ENCODE measurements at regions not wholly inside any gene's neighbourhood (a gene's known extent, or its start where the extent isn't known, plus 50 kb on each side); places are given as distances from the start of the nearest gene placed in this dataset.

DNA sequence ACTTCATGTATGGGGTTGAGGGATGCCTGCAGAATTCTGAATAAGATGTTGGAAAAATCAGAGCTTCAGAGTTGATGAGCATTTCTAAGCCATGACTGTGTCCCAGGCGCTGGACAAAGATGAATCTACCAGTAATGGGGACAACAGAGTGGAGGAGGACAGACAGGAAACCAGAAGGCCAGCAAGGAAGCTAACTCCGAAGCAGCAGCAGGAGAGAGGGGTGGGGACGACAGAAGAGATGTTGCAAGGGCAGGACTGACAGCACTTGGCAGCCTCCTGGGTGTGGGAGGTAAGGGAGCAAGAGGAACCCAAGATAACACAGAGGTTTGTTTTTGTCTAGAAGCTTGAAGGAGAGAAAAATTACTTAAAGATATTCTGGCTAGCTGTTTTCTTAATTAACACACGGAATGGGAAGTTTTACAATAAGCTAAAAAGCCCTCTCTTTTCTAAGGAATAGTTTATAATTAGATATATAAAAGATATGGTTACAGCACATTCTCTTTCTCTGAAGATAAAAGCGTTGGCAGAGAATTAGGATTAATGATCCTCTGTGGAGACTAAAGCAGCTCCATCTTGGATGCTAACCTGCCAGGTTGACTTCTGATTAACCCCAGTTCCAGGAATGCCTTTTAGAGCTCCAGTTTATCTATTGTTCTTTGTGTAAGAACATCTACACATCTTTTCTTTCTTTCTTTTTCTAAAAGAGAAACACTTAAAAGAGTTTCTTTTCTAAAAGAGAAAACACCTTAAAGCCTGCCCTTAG lies 92.7 kb downstream of the TENT5C start:
- Histone ChIP-seq H3K36me3 (ENCODE audit: control insufficient read depth in 2 of 2, insufficient read depth in 1 of 2, low read length in 2 of 2) (no peaks in the 10 kb centered on the region), H3K9me3 (ENCODE audit: control insufficient read depth, insufficient read depth, low read depth, low read length) (no peaks in the 10 kb centered on the region), H3K4me1 (ENCODE audit: control insufficient read depth, insufficient read depth, low read length) (no peaks in the 10 kb centered on the region), H3K27ac (ENCODE audit: extremely low read depth, low read depth, low read length) (no peak overlapping the region), H3K4me3 (ENCODE audit: low read depth, low read length) (no peak overlapping the region)
- ChIA-PET CTCF (interaction anchor here (0.9 to 1.0 kb wide), 2 partner anchors 9 to 12 kb away, joined by 3 to 4 read pairs; no protein-coding TSS in a partner anchor), POLR2A (no interaction called here)
- TF ChIP-seq TRIM28 (IDR thresholded peaks at IDR 0.05; ENCODE audit: borderline replicate concordance, low read length) = no peak
- TF ChIP-seq ZFP37 (tag by site-specific recombination; IDR thresholded peaks at IDR 0.05) = no peak
- TF ChIP-seq, protein P1, sequence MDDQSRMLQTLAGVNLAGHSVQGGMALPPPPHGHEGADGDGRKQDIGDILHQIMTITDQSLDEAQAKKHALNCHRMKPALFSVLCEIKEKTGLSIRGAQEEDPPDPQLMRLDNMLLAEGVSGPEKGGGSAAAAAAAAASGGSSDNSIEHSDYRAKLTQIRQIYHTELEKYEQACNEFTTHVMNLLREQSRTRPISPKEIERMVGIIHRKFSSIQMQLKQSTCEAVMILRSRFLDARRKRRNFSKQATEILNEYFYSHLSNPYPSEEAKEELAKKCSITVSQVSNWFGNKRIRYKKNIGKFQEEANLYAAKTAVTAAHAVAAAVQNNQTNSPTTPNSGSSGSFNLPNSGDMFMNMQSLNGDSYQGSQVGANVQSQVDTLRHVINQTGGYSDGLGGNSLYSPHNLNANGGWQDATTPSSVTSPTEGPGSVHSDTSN (CRISPR knock-in tag; IDR thresholded peaks at IDR 0.05) = no peak
- TF ChIP-seq MYNN (tag by site-specific recombination; IDR thresholded peaks at IDR 0.05; ENCODE audit: borderline replicate concordance) = no peak
- no peak for TF ChIP-seq WT1 (tag by site-specific recombination; IDR thresholded peaks at IDR 0.05)
- no peak for TF ChIP-seq YY1 (tag by site-specific recombination; IDR thresholded peaks at IDR 0.05)
- TF ChIP-seq, protein P2, sequence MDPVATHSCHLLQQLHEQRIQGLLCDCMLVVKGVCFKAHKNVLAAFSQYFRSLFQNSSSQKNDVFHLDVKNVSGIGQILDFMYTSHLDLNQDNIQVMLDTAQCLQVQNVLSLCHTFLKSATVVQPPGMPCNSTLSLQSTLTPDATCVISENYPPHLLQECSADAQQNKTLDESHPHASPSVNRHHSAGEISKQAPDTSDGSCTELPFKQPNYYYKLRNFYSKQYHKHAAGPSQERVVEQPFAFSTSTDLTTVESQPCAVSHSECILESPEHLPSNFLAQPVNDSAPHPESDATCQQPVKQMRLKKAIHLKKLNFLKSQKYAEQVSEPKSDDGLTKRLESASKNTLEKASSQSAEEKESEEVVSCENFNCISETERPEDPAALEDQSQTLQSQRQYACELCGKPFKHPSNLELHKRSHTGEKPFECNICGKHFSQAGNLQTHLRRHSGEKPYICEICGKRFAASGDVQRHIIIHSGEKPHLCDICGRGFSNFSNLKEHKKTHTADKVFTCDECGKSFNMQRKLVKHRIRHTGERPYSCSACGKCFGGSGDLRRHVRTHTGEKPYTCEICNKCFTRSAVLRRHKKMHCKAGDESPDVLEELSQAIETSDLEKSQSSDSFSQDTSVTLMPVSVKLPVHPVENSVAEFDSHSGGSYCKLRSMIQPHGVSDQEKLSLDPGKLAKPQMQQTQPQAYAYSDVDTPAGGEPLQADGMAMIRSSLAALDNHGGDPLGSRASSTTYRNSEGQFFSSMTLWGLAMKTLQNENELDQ (tag by site-specific recombination; IDR thresholded peaks at IDR 0.05; ENCODE audit: low read depth) = no peak
- TF ChIP-seq ZNF776 (tag by site-specific recombination; IDR thresholded peaks at IDR 0.05; ENCODE audit: borderline replicate concordance) = no peak
- no peak for TF ChIP-seq SP3 (tag by site-specific recombination; IDR thresholded peaks at IDR 0.05)
- TF ChIP-seq, protein P3, sequence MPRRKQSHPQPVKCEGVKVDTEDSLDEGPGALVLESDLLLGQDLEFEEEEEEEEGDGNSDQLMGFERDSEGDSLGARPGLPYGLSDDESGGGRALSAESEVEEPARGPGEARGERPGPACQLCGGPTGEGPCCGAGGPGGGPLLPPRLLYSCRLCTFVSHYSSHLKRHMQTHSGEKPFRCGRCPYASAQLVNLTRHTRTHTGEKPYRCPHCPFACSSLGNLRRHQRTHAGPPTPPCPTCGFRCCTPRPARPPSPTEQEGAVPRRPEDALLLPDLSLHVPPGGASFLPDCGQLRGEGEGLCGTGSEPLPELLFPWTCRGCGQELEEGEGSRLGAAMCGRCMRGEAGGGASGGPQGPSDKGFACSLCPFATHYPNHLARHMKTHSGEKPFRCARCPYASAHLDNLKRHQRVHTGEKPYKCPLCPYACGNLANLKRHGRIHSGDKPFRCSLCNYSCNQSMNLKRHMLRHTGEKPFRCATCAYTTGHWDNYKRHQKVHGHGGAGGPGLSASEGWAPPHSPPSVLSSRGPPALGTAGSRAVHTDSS (tag by site-specific recombination; IDR thresholded peaks at IDR 0.05) = no peak
- no peak for TF ChIP-seq ZNF335 (tag by site-specific recombination; conservative IDR thresholded peaks at IDR 0.05)
- TF ChIP-seq, protein P4, sequence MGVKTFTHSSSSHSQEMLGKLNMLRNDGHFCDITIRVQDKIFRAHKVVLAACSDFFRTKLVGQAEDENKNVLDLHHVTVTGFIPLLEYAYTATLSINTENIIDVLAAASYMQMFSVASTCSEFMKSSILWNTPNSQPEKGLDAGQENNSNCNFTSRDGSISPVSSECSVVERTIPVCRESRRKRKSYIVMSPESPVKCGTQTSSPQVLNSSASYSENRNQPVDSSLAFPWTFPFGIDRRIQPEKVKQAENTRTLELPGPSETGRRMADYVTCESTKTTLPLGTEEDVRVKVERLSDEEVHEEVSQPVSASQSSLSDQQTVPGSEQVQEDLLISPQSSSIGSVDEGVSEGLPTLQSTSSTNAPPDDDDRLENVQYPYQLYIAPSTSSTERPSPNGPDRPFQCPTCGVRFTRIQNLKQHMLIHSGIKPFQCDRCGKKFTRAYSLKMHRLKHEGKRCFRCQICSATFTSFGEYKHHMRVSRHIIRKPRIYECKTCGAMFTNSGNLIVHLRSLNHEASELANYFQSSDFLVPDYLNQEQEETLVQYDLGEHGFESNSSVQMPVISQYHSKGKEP (tag by site-specific recombination; IDR thresholded peaks at IDR 0.05) = no peak
- TF ChIP-seq TCF7L2 (IDR thresholded peaks at IDR 0.05; ENCODE audit: borderline replicate concordance, low read depth, low read length) = no peak
- no peak for TF ChIP-seq ZBTB7A (tag by site-specific recombination; IDR thresholded peaks at IDR 0.05; ENCODE audit: low read depth)

DNA sequence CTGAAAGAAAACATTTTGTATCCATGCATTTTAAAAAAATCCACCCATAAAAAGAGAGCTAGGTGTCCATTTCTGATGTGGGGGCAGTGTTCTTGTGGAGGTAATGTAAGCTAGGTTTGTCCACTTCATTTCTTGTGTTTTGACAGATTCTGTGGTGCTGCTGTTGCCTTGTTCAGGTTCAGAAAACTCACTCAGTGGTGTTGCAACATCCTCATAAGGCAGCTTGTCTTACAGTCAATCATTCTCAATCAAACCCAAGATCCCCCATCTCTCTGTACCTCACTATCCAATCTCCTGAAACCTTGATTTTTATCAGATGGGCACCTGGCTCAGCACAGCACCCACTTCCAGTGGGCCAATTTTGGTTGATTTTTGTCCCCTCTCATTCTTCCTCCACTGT lies 94.1 kb downstream of the TENT5C start:
- no peak overlapping the region for H3K27ac ChIP-seq (ENCODE audit: extremely low read depth, low read depth, low read length)
- no peaks in the 10 kb centered on the region for H3K36me3 ChIP-seq (ENCODE audit: control insufficient read depth in 2 of 2, insufficient read depth in 1 of 2, low read length in 2 of 2)
- H3K4me3 ChIP-seq (ENCODE audit: low read depth, low read length) = no peak overlapping the region
- H3K4me1 ChIP-seq (ENCODE audit: control insufficient read depth, insufficient read depth, low read length) = no peaks in the 10 kb centered on the region
- ChIA-PET CTCF (no interaction called here), POLR2A (no interaction called here)
- no peaks in the 10 kb centered on the region for H3K9me3 ChIP-seq (ENCODE audit: control insufficient read depth, insufficient read depth, low read depth, low read length)
- TF ChIP-seq HOXD13 (CRISPR knock-in tag; IDR thresholded peaks at IDR 0.05; ENCODE audit: borderline replicate concordance) (no peak), ZNF266 (tag by site-specific recombination; IDR thresholded peaks at IDR 0.05; ENCODE audit: low read depth) (no peak), ZNF558 (tag by site-specific recombination; IDR thresholded peaks at IDR 0.05) (no peak), ZNF239 (tag by site-specific recombination; IDR thresholded peaks at IDR 0.05) (no peak), ZFP41 (tag by site-specific recombination; IDR thresholded peaks at IDR 0.05; ENCODE audit: borderline replicate concordance) (no peak), ZFP69B (tag by site-specific recombination; IDR thresholded peaks at IDR 0.05) (no peak), ZNF785 (tag by site-specific recombination; IDR thresholded peaks at IDR 0.05) (no peak), ZNF530 (tag by site-specific recombination; IDR thresholded peaks at IDR 0.05; ENCODE audit: low read depth) (no peak), ZBTB20 (tag by site-specific recombination; IDR thresholded peaks at IDR 0.05) (no peak), ZNF433 (tag by site-specific recombination; IDR thresholded peaks at IDR 0.05; ENCODE audit: low read depth) (no peak), ZXDB (tag by site-specific recombination; IDR thresholded peaks at IDR 0.05) (no peak)
- TF ChIP-seq, protein P5, sequence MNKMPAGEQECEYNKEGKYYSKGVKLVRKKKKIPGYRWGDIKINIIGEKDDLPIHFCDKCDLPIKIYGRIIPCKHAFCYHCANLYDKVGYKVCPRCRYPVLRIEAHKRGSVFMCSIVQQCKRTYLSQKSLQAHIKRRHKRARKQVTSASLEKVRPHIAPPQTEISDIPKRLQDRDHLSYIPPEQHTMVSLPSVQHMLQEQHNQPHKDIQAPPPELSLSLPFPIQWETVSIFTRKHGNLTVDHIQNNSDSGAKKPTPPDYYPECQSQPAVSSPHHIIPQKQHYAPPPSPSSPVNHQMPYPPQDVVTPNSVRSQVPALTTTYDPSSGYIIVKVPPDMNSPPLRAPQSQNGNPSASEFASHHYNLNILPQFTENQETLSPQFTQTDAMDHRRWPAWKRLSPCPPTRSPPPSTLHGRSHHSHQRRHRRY (tag by site-specific recombination; IDR thresholded peaks at IDR 0.05) = no peak
- TF ChIP-seq, protein P6, sequence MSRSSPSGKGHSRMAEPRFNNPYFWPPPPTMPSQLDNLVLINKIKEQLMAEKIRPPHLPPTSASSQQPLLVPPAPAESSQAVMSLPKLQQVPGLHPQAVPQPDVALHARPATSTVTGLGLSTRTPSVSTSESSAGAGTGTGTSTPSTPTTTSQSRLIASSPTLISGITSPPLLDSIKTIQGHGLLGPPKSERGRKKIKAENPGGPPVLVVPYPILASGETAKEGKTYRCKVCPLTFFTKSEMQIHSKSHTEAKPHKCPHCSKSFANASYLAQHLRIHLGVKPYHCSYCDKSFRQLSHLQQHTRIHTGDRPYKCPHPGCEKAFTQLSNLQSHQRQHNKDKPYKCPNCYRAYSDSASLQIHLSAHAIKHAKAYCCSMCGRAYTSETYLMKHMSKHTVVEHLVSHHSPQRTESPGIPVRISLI (tag by site-specific recombination; IDR thresholded peaks at IDR 0.05) = no peak

Measured in HEK293 (cell line).